ENCODE measurements at regions not wholly inside any gene's neighbourhood (a gene's known extent, or its start where the extent isn't known, plus 50 kb on each side); places are given as distances from the start of the nearest gene placed in this dataset.
A peak's percentile ranks its signal among the peaks of the same experiment; 100 is the strongest.

- no peak for DNase-seq (ENCODE audit: low read depth in 1 of 2, low spot score in 2 of 2)
- no peaks in the 10 kb centered on the region for H4K20me1 ChIP-seq (replicated peaks in 1 of 2; ENCODE audit: control insufficient read depth in 1 of 2, insufficient read depth in 2 of 2, low read length in 2 of 2)
Measured at GRCh38 chr4:30600246-30601017, 119.7 kb upstream of the PCDH7 start.

More at GRCh38 chr4:30600246-30601017, 119.7 kb upstream of the PCDH7 start:
- CTCF ChIA-PET (ENCODE audit: partially characterized antibody) = no interaction called here
- H3K56ac ChIP-seq (replicated peaks; ENCODE audit: insufficient read length, low read depth, low read length) = no peak overlapping the region
- peak; percentile 74 for FAIRE-seq
- no peak overlapping the region for H2BK12ac ChIP-seq (ENCODE audit: low read depth, low read length)
- H2AK5ac ChIP-seq (ENCODE audit: low read depth, low read length) = no peak overlapping the region
- H3K79me1 ChIP-seq (ENCODE audit: low read depth, low read length) = no peaks in the 10 kb centered on the region
- no peak overlapping the region for H3K23ac ChIP-seq (ENCODE audit: insufficient read length)
- no peak overlapping the region for H3K4me2 ChIP-seq (ENCODE audit: insufficient read depth in 1 of 2, low read depth in 2 of 2, low read length in 2 of 2)
- H2AFZ ChIP-seq (ENCODE audit: low read length) = no peak overlapping the region; the same call in 1 of the 2 replicates
- no peaks in the 10 kb centered on the region for H3K79me2 ChIP-seq (ENCODE audit: control insufficient read depth in 1 of 2, insufficient read depth in 2 of 2, low read length in 2 of 2)
- no peak overlapping the region for H4K5ac ChIP-seq (ENCODE audit: insufficient read length, low read depth, low read length)
- H3K18ac ChIP-seq (ENCODE audit: extremely low read depth, low read length) = no peak overlapping the region
- TF ChIP-seq TAF1 (IDR thresholded peaks at IDR 0.05; ENCODE audit: low read depth, low read length) = no peak
- no peak for TF ChIP-seq CHD2 (IDR thresholded peaks at IDR 0.05; ENCODE audit: low read length)
- no peak for TF ChIP-seq SP1 (IDR thresholded peaks at IDR 0.05; ENCODE audit: low read depth, low read length)
- peak; percentile 68 for TF ChIP-seq CEBPB (IDR thresholded peaks at IDR 0.05; ENCODE audit: low read depth, low read length)
- TF ChIP-seq MAFK (IDR thresholded peaks at IDR 0.05; ENCODE audit: low read depth, low read length) = 0 out of 2 replicates have a peak, but pooled peaks have one; percentile 14
- peak; percentile 73 for TF ChIP-seq BACH1 (IDR thresholded peaks at IDR 0.05; ENCODE audit: low read length)
- no peak overlapping the region for H3K14ac ChIP-seq (ENCODE audit: insufficient read length)
- no peak overlapping the region for H3K27ac ChIP-seq (ENCODE audit: low read depth, low read length)
- no peak overlapping the region for H4K8ac ChIP-seq (ENCODE audit: extremely low read depth, insufficient read depth, low read length)
- no peaks in the 10 kb centered on the region for H3K9me3 ChIP-seq (ENCODE audit: insufficient read depth in 2 of 2, low read depth in 1 of 2, low read length in 1 of 2)
- H2BK5ac ChIP-seq (ENCODE audit: low read depth, low read length) = no peak overlapping the region
- no peak overlapping the region for H3K4ac ChIP-seq (replicated peaks; ENCODE audit: insufficient read length, low read depth, low read length)
- H3K4me1 ChIP-seq (replicated peaks in 1 of 4; ENCODE audit: control insufficient read depth in 3 of 4, insufficient read depth in 4 of 4, low read length in 3 of 4) = peaks cover 0 to 9% (median 0%) of the 10 kb centered on the region in 4 experiments; a peak in 2 of 7 replicates
- H2BK120ac ChIP-seq (replicated peaks; ENCODE audit: low read depth, low read length) = no peak overlapping the region
- H2BK20ac ChIP-seq (ENCODE audit: low read length) = no peak overlapping the region
- H3K36me3 ChIP-seq (ENCODE audit: control insufficient read depth in 2 of 4, insufficient read depth in 4 of 4, low read length in 3 of 4) = no peaks in the 10 kb centered on the region
- 74% methylated on average over 5 of the region's 5 CpGs; no CpG with 5 or more reads in 1 of the 2 experiments for WGBS, 2 experiments (ENCODE audit: extremely low coverage in 1 of 2, insufficient coverage in 1 of 2, insufficient read length in 1 of 2, insufficient replicate concordance in 2 of 2, low coverage in 1 of 2, low lambda C conversion rate in 2 of 2, missing lambda C conversion rate in 1 of 2)
- no peaks in the 10 kb centered on the region for H3K27me3 ChIP-seq (replicated peaks in 1 of 4; ENCODE audit: control insufficient read depth in 3 of 4, extremely low read depth in 1 of 4, insufficient read depth in 3 of 4, low read length in 3 of 4)
- H3K23me2 ChIP-seq (ENCODE audit: low read depth, low read length) = no peaks in the 10 kb centered on the region
- H2BK15ac ChIP-seq (ENCODE audit: low read length) = no peak overlapping the region
- H3K9ac ChIP-seq (replicated peaks in 1 of 4; ENCODE audit: extremely low read depth in 1 of 4, low read depth in 3 of 4, low read length in 3 of 4) = no peak overlapping the region
- POLR2A ChIA-PET (ENCODE audit: partially characterized antibody) = no interaction called here
- no peak overlapping the region for H4K91ac ChIP-seq (replicated peaks; ENCODE audit: insufficient read length, low read length)
- H3K4me3 ChIP-seq (ENCODE audit: extremely low read depth in 1 of 4, insufficient read depth in 2 of 4, low read depth in 3 of 4, low read length in 4 of 4) = no peak overlapping the region
